ENCODE measurements at regions not wholly inside any gene's neighbourhood (a gene's known extent, or its start where the extent isn't known, plus 50 kb on each side); places are given as distances from the start of the nearest gene placed in this dataset.

- TF ChIP-seq CTCF (IDR thresholded peaks at IDR 0.05; ENCODE audit: low read depth, low read length) = no peak
- DNase-seq = no peak
- H3K27me3 ChIP-seq = no peaks in the 10 kb centered on the region
Observed at GRCh38 chr13:67632590-67632989, 402.5 kb upstream of the PCDH9 start.

GRCh38 chr13:67630640-67631039, 400.5 kb upstream of the PCDH9 start:
- no peak for TF ChIP-seq CTCF (IDR thresholded peaks at IDR 0.05; ENCODE audit: low read depth, low read length)
- peaks cover 6% of the 10 kb centered on the region for H3K4me1 ChIP-seq
- no peak for DNase-seq
- H3K27me3 ChIP-seq = no peaks in the 10 kb centered on the region
- no peak overlapping the region for H3K4me3 ChIP-seq (ENCODE audit: low read depth, low read length)
- no peaks in the 10 kb centered on the region for H3K9me3 ChIP-seq
- no peaks in the 10 kb centered on the region for H3K36me3 ChIP-seq

More at GRCh38 chr13:67632590-67632989, 402.5 kb upstream of the PCDH9 start:
- no peak overlapping the region for H3K4me3 ChIP-seq (ENCODE audit: low read depth, low read length)
- H3K9me3 ChIP-seq = no peaks in the 10 kb centered on the region
- peaks cover 6% of the 10 kb centered on the region for H3K4me1 ChIP-seq
- no peaks in the 10 kb centered on the region for H3K36me3 ChIP-seq

- Histone ChIP-seq H3K4me1 (peaks cover 4% of the 10 kb centered on the region; the same call in 1 of the 2 replicates), H3K36me3 (no peaks in the 10 kb centered on the region), H3K4me3 (ENCODE audit: low read depth, low read length) (no peak overlapping the region), H3K9me3 (no peaks in the 10 kb centered on the region), H3K27me3 (no peaks in the 10 kb centered on the region)
- TF ChIP-seq CTCF (IDR thresholded peaks at IDR 0.05; ENCODE audit: low read depth, low read length) = no peak
- no peak for DNase-seq
Observed at GRCh38 chr13:67623630-67624029, 393.5 kb upstream of the PCDH9 start.

GRCh38 chr13:67620665-67621064, 390.5 kb upstream of the PCDH9 start:
- no peaks in the 10 kb centered on the region for H3K9me3 ChIP-seq
- H3K27me3 ChIP-seq = no peaks in the 10 kb centered on the region
- H3K36me3 ChIP-seq = no peaks in the 10 kb centered on the region
- H3K4me3 ChIP-seq (ENCODE audit: low read depth, low read length) = no peak overlapping the region
- H3K4me1 ChIP-seq = peaks cover 4% of the 10 kb centered on the region; the same call in 1 of the 2 replicates
- DNase-seq = no peak
- no peak for TF ChIP-seq CTCF (IDR thresholded peaks at IDR 0.05; ENCODE audit: low read depth, low read length)

- Histone ChIP-seq H3K4me3 (ENCODE audit: low read depth, low read length) (no peak overlapping the region), H3K27me3 (no peaks in the 10 kb centered on the region), H3K36me3 (no peaks in the 10 kb centered on the region), H3K4me1 (peaks cover 6% of the 10 kb centered on the region; the same call in 1 of the 2 replicates), H3K9me3 (no peaks in the 10 kb centered on the region)
- DNase-seq = no peak
- no peak for TF ChIP-seq CTCF (IDR thresholded peaks at IDR 0.05; ENCODE audit: low read depth, low read length)
Observed at GRCh38 chr13:67619995-67620380, 389.9 kb upstream of the PCDH9 start.

- H3K36me3 ChIP-seq = no peaks in the 10 kb centered on the region
- H3K27me3 ChIP-seq = no peaks in the 10 kb centered on the region
- H3K4me1 ChIP-seq = peaks cover 6% of the 10 kb centered on the region; the same call in 1 of the 2 replicates
- TF ChIP-seq CTCF (IDR thresholded peaks at IDR 0.05; ENCODE audit: low read depth, low read length) = no peak
- H3K4me3 ChIP-seq (ENCODE audit: low read depth, low read length) = no peak overlapping the region
- DNase-seq = no peak
- no peaks in the 10 kb centered on the region for H3K9me3 ChIP-seq
Observed at GRCh38 chr13:67619351-67619994, 389.3 kb upstream of the PCDH9 start.
